IPS-NIHi7 (cell line): ENCODE measurements at regions not wholly inside any gene's neighbourhood (a gene's known extent, or its start where the extent isn't known, plus 50 kb on each side); places are given as distances from the start of the nearest gene placed in this dataset.
A peak's percentile ranks its signal among the peaks of the same experiment; 100 is the strongest.

ENCODE experiments used
- DNase-seq: peaks from one replicate; pipeline ENCODE4 v3.0.0; 2012; ENCODE audit warnings: mixed read lengths; ENCODE audit errors: extremely low spot score

DNA sequence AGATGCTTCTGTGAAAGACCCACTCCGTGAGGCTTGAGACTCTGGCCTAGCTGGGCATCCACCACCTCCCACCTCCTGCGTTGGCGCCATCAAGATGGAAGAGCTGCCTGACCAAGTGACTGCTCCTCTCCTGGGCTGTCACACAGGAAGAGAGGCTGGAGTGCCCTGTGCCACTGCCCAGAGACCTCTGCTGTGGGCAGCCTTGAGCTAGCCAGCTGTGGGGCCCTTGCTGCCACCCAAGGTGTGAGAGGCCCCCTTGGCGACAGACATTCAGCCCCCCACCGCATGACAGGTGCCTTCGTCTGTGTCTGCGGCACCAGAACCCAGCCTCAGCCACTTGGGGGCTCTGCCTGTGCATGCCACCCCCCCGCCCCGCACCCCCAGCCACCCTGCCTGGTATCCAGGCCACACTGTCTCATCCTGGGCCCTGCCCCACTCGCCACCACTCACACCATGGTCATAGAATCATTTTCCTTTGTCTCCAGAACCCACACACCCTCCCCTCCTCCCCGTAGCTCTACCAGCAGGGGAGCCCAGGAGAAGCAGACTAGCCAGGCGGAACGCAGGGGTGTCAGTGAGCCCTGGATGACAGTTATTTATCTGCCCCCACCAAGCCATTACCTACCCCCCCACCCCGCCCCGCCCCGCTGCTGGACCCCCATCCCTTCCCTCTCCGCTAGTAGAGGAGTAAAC, 120.9 kb upstream of the LHX1 start:
- DNase-seq = no peak

DNA sequence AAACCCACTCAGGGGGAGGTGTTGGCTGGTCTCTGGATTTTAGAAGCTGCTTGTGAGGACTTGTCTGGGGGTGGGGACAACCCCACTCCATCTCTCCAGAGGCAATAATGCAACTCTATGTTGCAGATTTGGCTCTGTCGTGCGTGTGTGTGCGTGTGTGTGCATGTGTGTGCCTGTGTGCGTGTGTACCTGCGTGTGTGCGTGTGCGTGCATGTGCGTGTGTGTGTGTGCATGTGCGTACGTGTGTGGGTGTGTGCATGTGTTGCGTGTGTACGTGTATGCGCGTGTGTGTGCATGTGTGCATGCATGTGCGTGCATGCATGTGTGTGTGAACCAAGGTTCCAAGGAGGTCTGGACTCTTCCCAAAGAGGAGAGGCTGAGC, 120.4 kb upstream of the LHX1 start:
- DNase-seq = no peak

DNA sequence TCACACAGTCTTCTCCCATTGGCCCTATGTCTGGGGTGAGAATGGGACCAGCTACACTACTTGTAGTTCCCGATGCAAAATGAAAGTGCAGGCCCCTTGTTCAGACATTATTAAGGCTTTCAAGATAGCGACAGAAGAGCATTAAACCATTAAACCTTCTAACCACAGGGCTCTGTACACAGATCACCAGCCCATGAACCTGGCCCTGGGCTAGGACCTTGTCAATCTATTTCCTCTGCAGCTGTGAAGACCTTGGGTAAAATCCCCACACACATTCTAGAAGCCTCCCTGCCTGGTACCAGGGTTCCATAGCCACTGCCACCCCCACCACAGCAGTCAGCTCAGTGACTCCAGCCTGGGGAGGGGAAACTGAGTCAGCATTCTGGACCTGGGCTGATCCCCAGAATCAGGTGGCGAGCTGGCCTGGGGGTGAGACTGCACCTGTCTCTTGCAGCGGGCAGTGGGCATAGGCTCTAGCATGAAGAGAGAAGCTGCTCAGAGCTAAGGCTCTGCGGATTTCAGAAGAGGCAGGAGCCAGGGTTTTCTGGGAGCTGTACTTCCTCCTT, 119.7 kb upstream of the LHX1 start:
- DNase-seq = no peak

- DNase-seq = no peak
These were observed 119.0 kb upstream of the LHX1 start for GRCh38 chr17:36818134-36818825.

GRCh38 chr17:36823850-36824677, 113.2 kb upstream of the LHX1 start:
- no peak for DNase-seq

- DNase-seq = no peak
These were observed 112.6 kb upstream of the LHX1 start for GRCh38 chr17:36824678-36825101.

DNA sequence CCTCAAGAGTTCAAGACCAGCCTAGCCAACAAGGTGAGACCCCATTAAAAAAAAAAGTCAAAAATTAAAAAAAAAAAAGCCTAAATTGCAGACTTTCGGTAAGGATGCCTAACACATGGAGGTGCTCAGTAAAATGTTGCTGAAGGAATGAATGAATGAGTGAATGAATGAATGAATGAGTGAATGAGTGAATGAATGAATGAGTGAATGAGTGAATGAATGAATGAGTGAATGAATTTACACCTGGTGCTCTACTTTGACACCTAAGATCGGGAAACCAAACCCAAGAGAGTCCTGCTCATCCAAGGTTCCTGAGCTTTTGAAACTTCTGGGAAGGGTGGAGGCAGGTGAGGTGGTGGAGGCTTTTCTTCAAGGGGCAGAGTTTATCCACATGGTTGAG, 112.2 kb upstream of the LHX1 start:
- no peak for DNase-seq

DNA sequence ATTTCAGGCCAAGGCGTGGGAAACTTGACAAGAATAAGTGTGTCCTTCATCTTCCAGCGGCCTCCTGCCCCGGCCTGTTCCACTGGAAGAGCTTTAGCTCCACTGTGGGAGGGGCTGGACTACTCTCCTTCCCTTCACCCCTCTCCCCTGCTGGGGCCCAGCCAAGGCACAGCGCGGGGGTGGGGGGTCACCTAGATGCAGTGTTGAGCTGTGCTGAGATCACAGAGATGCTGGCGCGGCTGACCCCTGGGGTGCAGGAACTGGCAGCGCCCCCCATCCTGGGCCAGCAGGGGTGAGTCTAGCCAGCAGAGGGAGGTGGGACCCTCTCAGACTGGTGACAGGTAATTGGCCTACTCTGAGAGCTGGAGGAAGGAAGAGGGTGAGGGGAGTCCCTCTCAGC, 111.8 kb upstream of the LHX1 start:
- no peak for DNase-seq

DNA sequence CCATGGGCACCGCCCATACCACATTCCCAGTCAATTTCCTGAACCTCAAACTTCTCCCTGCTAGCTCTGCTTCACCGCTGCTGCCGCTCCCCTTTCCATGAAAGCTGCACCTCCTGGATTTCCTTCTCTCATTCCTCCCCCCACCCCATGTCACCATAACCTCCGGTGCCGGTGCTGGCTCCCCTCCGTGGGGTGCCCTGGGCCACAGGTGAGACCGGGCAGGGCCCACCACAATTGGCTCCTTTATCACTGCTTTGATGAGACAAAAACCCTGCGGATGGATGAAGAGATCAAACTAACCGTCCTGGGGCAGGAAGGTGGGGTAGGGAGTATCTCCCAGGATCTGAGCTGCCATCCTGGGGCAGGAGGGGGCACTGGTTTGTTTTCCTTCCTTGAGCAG, 111.3 kb upstream of the LHX1 start:
- DNase-seq = no peak

DNA sequence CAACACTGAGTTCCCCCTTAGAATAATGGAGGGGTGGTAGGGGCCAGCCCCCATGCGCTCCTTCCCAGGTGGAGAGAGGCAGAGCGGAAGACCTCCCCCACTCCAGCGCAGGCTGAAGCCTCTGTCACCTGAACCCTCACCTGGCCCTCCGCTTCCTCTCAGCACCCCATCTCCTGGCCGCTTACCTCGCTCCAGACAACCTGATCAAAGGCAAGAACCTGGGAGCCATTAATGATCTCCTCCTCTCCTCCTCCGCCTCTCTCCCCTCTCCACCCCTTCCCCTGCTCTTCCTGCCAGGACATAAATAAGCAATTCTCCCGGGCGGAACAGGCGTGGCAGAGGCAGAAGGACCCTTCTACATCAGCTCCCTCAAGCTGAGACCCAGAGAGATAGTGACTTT, 110.2 kb upstream of the LHX1 start:
- no peak for DNase-seq

DNA sequence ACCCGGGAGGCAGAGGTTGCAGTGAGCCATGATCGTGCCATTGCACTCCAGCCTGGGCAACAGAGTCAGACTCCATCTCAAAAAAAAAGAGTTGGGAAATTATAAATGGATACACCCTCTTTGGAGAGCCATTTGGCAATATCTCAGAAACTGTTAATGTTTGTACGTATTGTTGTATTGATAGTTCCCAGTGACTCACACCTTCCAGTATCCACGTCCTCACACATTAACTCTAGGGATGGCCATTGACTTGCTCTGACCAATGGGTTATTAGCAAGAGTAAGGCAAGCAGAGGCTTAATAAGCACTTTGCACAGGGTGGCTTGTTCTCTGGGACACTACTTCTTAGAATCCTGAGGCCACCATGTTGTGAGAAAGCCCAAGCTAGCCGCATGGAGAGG, 107.6 kb upstream of the LHX1 start:
- no peak for DNase-seq

DNA sequence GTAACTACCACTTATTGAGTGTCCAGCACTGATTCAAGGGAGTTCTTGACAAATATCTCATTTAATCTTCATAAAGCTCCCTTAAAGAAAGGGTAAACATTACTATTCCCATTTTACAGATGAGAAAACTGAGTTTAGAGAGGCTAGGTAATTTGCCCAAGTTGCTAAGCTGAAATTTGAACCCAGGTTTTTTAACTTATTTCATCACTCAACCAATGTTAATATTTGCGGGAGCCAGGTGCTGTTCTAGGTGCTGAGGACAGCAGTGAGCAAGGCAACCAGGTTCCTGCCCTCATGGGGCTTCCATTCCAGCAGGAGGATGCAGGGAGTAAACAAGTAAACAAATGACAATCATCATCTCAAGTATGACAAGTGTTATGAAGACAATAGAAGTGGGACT, 104.0 kb upstream of the LHX1 start:
- DNase-seq = no peak

- DNase-seq = no peak
These were observed 102.2 kb upstream of the LHX1 start for GRCh38 chr17:36835036-36835435.

DNA sequence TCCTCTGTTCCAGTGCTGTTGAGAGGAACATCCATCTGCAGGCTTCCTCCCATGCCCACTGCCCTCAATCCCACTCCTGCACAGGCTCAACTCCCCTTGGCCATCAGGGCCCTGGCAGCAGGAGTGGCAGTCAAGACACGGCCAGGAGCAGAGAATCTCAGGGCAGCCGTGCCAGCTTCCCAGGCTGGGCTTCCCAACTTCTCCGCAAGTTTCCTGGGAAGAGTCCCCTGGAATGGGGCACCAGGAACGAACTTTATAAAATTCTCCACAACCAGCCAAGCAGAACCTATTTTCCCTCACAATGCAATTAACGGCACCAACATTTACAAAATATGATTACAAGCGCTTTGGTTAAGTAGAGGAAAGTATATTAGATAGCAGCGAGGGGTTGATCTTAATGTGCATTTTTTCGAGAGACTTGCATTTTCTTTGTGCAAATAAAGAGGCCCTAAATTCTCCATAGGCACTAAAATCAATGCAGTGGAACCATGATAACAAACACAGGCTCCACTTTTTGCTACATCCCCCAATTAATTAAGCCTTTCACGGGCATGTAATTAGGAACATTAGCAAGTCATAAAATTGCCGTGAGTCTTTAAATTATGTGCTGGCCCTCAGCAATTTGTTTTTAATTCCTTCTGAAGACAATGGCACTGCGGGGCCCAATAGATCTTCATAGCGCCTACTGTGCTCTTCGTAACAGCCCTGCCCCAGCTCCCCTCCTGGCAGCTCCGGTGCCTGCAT, 99.9 kb upstream of the LHX1 start:
- DNase-seq = peak; percentile 72

DNA sequence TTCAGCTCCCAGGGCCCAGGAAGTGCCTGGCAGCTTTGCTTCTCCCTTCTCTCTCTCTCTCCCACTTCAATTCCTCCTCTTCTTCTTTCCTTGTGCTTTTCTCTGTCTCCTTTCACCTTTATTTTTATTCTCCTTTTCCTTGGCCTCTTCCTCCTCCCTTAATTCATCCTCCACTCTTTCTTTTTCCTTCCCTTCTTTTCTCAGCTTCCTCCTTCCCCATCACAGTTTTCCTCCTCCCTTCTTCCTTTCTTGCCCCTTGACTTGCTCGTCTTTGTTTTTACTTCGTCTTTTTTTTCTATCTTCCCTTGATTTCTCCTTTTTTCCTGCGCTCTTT, 99.4 kb upstream of the LHX1 start:
- DNase-seq = no peak

GRCh38 chr17:36839256-36839655, 98.0 kb upstream of the LHX1 start:
- no peak for DNase-seq

GRCh38 chr17:36840796-36841195, 96.5 kb upstream of the LHX1 start:
- no peak for DNase-seq

DNA sequence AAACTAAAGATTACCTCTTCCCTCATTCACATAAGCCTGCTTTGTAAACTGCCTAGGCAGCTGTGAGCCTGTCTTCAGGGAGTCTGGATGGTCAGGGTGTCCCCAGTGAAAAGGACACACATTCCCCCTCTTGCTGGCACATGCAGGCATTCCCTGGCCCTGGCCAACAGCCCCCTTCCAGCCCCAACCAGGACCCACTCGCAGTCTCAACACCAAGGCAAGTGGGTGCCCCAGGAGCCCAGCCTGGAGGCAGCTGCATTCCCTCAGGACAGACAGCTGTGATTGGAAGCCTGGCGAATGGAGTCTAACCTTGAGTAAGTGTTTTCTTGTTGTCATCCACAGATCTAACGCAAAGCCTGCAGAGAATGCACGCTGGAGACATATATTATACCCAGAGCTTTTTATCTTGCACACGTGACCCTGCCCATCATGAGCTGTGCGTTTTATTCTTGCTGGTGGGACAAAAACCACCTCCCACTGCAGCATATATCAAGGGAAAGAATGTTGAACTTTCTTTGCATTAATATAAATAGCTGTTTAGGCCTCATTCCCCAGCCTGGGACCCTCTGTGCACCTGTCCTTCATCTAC, 95.0 kb upstream of the LHX1 start:
- no peak for DNase-seq

DNA sequence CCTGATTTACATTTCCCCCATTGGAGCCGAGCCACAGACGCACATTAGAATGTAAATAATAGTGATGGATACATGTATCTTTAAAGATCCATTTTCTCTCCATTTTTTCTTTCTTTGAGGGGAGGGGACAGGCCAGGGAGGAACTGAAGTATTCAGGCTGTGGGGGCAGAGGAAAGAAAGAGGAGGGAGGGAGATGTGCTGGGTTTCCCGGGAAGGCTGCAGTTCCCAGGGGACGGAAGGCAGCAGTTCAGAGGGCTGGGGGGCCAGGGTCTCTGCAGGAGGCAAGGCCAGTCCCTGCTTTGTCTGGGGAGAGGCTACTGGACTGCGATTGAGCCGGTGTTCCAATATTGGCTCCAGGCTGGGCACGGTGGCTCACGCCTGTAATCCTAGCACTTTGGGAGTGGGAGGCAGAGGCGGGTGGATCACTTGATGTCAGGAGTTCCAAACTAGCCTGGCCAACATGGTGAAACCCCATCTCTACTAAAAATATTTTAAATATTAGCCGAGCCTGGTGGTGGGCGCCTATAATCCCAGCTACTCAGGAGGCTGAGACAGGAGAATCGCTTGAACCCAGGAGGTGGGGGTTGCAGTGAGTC, 94.2 kb upstream of the LHX1 start:
- no peak for DNase-seq

DNA sequence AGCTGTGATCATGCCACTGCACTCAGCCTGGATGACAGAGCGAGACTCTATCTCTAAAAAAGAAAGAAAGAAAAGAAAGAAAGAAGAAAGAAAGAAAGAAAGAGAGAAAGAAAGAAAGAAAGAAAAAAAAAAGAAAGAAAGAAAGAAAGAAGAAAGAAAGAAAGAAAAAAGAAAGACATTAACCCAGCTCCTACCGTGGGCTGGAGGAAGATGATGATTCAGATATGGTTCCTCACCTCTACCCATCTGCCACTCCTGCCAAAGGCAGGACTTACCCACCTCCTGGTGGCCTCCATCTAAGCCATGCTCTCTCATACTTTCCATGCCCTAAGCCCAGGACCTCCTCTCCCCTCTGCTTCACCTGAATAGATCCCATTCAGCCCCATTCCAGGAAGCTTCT, 93.3 kb upstream of the LHX1 start:
- DNase-seq = no peak

DNA sequence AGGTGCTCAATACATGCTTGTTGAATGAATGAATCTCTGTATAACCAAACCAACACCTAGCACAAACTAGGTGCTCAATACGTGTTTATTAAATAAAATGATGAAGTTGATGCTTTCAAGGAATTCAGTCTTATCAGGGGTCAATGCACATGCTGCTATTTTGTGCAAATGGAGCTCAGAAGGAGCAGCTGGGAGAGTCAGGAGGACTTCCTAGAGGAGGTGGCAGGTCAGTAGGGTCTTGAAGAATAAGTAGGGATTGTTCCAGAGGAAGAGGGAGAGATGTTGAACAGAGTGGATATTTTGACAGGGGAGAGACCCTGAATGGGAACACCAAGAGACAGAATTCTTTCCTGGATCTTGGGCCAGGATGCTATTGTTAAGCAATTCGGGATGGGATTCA, 92.7 kb upstream of the LHX1 start:
- DNase-seq = no peak
